ENCODE measurements at regions not wholly inside any gene's neighbourhood (a gene's known extent, or its start where the extent isn't known, plus 50 kb on each side); places are given as distances from the start of the nearest gene placed in this dataset.

- ChIA-PET CTCF (no interaction called here), POLR2A (no interaction called here)
- TF ChIP-seq FOXA1 (IDR thresholded peaks at IDR 0.05) (no peak), HDGF (IDR thresholded peaks at IDR 0.05; ENCODE audit: borderline replicate concordance) (no peak), NFRKB (IDR thresholded peaks at IDR 0.05) (no peak), FOXM1 (IDR thresholded peaks at IDR 0.05; ENCODE audit: borderline replicate concordance) (no peak), TARDBP (IDR thresholded peaks at IDR 0.05) (no peak), LEF1 (IDR thresholded peaks at IDR 0.05; ENCODE audit: borderline replicate concordance) (no peak), ELF4 (IDR thresholded peaks at IDR 0.05) (no peak), ARNT (IDR thresholded peaks at IDR 0.05) (no peak)
- no peak for DNase-seq (ENCODE audit: extremely low spot score)
Measured at GRCh38 chr18:38241736-38242135, 676.1 kb upstream of the CELF4 start.

DNA sequence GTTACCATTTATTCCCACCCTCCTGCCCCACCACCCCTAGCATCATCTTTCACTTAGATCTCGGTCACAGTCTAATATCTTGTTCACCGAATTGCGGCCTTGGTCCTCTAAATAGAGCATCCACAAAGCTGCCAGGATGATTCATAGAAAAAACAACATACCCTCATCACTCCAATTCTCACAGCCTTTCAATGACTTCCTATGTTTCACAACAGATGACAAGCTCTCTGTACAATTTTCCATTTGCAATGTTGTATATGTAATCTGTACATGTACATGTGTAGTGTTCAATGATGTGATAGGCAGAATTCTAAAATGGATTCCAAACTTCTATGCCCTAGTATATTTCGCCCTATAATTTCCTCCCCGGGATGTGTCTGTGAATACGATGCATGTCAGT lies 675.6 kb upstream of the CELF4 start:
- ChIA-PET CTCF (no interaction called here), POLR2A (no interaction called here)
- no peak for DNase-seq (ENCODE audit: extremely low spot score)
- TF ChIP-seq SUZ12 (IDR thresholded peaks at IDR 0.05) (no peak), TARDBP (IDR thresholded peaks at IDR 0.05) (no peak), SP1 (IDR thresholded peaks at IDR 0.05) (no peak), HDGF (IDR thresholded peaks at IDR 0.05; ENCODE audit: borderline replicate concordance) (no peak), LEF1 (IDR thresholded peaks at IDR 0.05; ENCODE audit: borderline replicate concordance) (no peak), BHLHE40 (IDR thresholded peaks at IDR 0.05; ENCODE audit: borderline replicate concordance) (no peak), FOXK2 (IDR thresholded peaks at IDR 0.05) (no peak), CTBP1 (IDR thresholded peaks at IDR 0.05; ENCODE audit: borderline replicate concordance) (no peak), ZNF384 (IDR thresholded peaks at IDR 0.05) (no peak)
- TF ChIP-seq, protein P1, sequence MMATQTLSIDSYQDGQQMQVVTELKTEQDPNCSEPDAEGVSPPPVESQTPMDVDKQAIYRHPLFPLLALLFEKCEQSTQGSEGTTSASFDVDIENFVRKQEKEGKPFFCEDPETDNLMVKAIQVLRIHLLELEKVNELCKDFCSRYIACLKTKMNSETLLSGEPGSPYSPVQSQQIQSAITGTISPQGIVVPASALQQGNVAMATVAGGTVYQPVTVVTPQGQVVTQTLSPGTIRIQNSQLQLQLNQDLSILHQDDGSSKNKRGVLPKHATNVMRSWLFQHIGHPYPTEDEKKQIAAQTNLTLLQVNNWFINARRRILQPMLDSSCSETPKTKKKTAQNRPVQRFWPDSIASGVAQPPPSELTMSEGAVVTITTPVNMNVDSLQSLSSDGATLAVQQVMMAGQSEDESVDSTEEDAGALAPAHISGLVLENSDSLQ (IDR thresholded peaks at IDR 0.05), result no peak

- ChIA-PET CTCF (no interaction called here), POLR2A (no interaction called here)
- no peak for DNase-seq (ENCODE audit: extremely low spot score)
- TF ChIP-seq SUZ12 (IDR thresholded peaks at IDR 0.05) (no peak), ZNF384 (IDR thresholded peaks at IDR 0.05) (no peak), FOXM1 (IDR thresholded peaks at IDR 0.05; ENCODE audit: borderline replicate concordance) (no peak), ELF4 (IDR thresholded peaks at IDR 0.05) (no peak), SP1 (IDR thresholded peaks at IDR 0.05) (no peak)
- TF ChIP-seq, protein P1 (IDR thresholded peaks at IDR 0.05), result no peak
Measured at GRCh38 chr18:38239606-38240005, 674.0 kb upstream of the CELF4 start.

- ChIA-PET POLR2A (no interaction called here), CTCF (no interaction called here)
- TF ChIP-seq NFRKB (IDR thresholded peaks at IDR 0.05) (no peak), L3MBTL2 (conservative IDR thresholded peaks at IDR 0.05) (no peak), FOXA1 (IDR thresholded peaks at IDR 0.05) (no peak), TARDBP (IDR thresholded peaks at IDR 0.05) (no peak), HDGF (IDR thresholded peaks at IDR 0.05; ENCODE audit: borderline replicate concordance) (no peak), LEF1 (IDR thresholded peaks at IDR 0.05; ENCODE audit: borderline replicate concordance) (no peak), ZNF384 (IDR thresholded peaks at IDR 0.05) (no peak), SUZ12 (IDR thresholded peaks at IDR 0.05) (no peak), BHLHE40 (IDR thresholded peaks at IDR 0.05; ENCODE audit: borderline replicate concordance) (no peak), SP1 (IDR thresholded peaks at IDR 0.05) (no peak)
- DNase-seq (ENCODE audit: extremely low spot score), result no peak
Measured at GRCh38 chr18:38237796-38238195, 672.2 kb upstream of the CELF4 start.

DNA sequence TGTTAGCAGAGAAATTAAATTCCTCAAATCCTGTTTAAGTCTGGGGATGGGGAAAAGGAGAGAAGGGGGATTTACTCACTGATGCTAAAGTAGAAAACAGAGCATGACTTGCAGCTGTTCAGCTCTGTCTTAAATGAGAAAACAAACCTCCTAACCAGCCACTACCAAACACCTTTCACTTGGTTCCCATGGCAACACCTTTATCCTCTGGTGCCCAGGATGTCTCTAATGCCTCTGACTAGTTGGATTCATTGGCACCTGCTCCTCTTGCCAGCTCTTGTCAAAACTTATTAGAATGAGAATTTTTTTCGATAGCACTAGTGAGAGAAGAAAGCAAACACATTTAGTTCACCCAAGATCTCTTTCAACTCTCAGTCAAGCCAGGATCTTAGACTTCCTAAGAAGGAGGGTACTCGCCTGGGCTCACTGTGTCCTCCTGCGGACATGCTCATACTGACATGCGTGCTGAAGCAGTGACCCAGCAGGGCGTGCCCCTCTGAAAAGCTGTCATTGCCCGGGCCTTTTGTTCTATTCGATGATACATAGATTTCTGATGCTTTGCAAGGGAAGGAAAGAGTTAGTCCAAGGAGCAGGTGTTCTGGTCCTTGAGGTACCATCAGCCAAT lies 656.0 kb upstream of the CELF4 start:
- ChIA-PET CTCF (no interaction called here), POLR2A (no interaction called here)
- TF ChIP-seq BHLHE40 (IDR thresholded peaks at IDR 0.05; ENCODE audit: borderline replicate concordance) (no peak), NFRKB (IDR thresholded peaks at IDR 0.05) (no peak), HDGF (IDR thresholded peaks at IDR 0.05; ENCODE audit: borderline replicate concordance) (no peak)
- DNase-seq (ENCODE audit: extremely low spot score), result no peak

DNA sequence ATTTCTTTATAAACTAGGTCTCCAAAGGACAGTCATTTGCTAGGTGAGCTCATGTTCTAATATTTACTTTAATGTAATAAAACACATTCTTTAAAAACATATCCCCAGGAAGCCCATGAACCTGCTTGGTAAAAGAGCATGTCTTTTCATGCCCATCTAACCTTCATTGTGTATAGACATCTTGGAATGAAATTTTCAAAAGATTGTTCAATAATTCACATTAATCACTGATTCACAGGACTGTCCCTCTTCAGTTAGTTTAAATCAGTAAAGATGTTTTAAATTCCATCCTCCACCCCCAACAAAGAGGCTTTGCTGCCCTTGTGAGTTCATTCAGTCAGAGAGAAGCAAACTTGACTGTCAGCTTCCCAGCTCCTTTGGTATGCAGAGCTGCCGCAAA lies 633.4 kb upstream of the CELF4 start:
- TF ChIP-seq LEF1 (IDR thresholded peaks at IDR 0.05; ENCODE audit: borderline replicate concordance), result no peak
- no peak for TF ChIP-seq FOXM1 (IDR thresholded peaks at IDR 0.05; ENCODE audit: borderline replicate concordance)
- no peak for TF ChIP-seq SP1 (IDR thresholded peaks at IDR 0.05)
- no peak for TF ChIP-seq ZNF384 (IDR thresholded peaks at IDR 0.05)
- TF ChIP-seq L3MBTL2 (conservative IDR thresholded peaks at IDR 0.05), result no peak
- no peak for TF ChIP-seq NFRKB (IDR thresholded peaks at IDR 0.05)
- TF ChIP-seq ELF4 (IDR thresholded peaks at IDR 0.05), result no peak
- no peak for TF ChIP-seq TARDBP (IDR thresholded peaks at IDR 0.05)
- TF ChIP-seq FOXK2 (IDR thresholded peaks at IDR 0.05), result no peak
- TF ChIP-seq HDGF (IDR thresholded peaks at IDR 0.05; ENCODE audit: borderline replicate concordance), result no peak
- TF ChIP-seq, protein P1 (IDR thresholded peaks at IDR 0.05), result no peak
- TF ChIP-seq ARNT (IDR thresholded peaks at IDR 0.05), result no peak
- TF ChIP-seq FOXA1 (IDR thresholded peaks at IDR 0.05), result no peak
- no peak for TF ChIP-seq BHLHE40 (IDR thresholded peaks at IDR 0.05; ENCODE audit: borderline replicate concordance)
- TF ChIP-seq SUZ12 (IDR thresholded peaks at IDR 0.05), result no peak
- no peak for TF ChIP-seq CTBP1 (IDR thresholded peaks at IDR 0.05; ENCODE audit: borderline replicate concordance)
- no peak for DNase-seq (ENCODE audit: extremely low spot score)
- POLR2A ChIA-PET, result no interaction called here
- CTCF ChIA-PET, result no interaction called here

DNA sequence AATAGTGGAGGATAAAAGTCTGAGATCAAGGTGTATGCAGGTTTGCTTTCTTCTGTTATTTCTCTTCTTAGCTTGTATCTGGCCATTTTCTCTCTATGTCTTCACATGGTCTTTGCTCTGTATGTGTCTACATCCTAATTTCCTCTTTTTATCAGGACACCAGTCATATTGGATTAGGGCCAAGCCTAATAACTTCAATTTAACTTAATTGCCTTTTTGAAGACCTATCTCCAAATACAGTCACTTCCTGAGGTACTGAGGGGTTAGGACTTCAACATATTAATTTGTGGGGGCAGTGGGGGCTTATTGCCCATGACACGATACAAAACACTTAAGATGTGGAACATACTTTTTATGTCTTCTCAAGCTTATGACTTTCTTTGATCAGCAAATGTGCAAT lies 632.9 kb upstream of the CELF4 start:
- TF ChIP-seq SUZ12 (IDR thresholded peaks at IDR 0.05), result no peak
- TF ChIP-seq TARDBP (IDR thresholded peaks at IDR 0.05), result no peak
- TF ChIP-seq ARNT (IDR thresholded peaks at IDR 0.05), result no peak
- no peak for TF ChIP-seq FOXA1 (IDR thresholded peaks at IDR 0.05)
- no peak for TF ChIP-seq BHLHE40 (IDR thresholded peaks at IDR 0.05; ENCODE audit: borderline replicate concordance)
- no peak for TF ChIP-seq FOXM1 (IDR thresholded peaks at IDR 0.05; ENCODE audit: borderline replicate concordance)
- no peak for TF ChIP-seq CTBP1 (IDR thresholded peaks at IDR 0.05; ENCODE audit: borderline replicate concordance)
- no peak for TF ChIP-seq LEF1 (IDR thresholded peaks at IDR 0.05; ENCODE audit: borderline replicate concordance)
- TF ChIP-seq ELF4 (IDR thresholded peaks at IDR 0.05), result no peak
- TF ChIP-seq FOXK2 (IDR thresholded peaks at IDR 0.05), result no peak
- TF ChIP-seq L3MBTL2 (conservative IDR thresholded peaks at IDR 0.05), result no peak
- TF ChIP-seq, protein P1 (IDR thresholded peaks at IDR 0.05), result no peak
- no peak for TF ChIP-seq ZNF384 (IDR thresholded peaks at IDR 0.05)
- no peak for TF ChIP-seq NFRKB (IDR thresholded peaks at IDR 0.05)
- ChIA-PET CTCF (no interaction called here), POLR2A (no interaction called here)
- DNase-seq (ENCODE audit: extremely low spot score), result no peak

All from HEK293T (cell line).